Right kidney (tissue), 1 donor: ENCODE measurements at regions not wholly inside any gene's neighbourhood (a gene's known extent, or its start where the extent isn't known, plus 50 kb on each side); places are given as distances from the start of the nearest gene placed in this dataset.

Experiments used
- DNase-seq: peaks from one replicate; pipeline ENCODE4 v3.0.0-alpha.2; 2016

DNA sequence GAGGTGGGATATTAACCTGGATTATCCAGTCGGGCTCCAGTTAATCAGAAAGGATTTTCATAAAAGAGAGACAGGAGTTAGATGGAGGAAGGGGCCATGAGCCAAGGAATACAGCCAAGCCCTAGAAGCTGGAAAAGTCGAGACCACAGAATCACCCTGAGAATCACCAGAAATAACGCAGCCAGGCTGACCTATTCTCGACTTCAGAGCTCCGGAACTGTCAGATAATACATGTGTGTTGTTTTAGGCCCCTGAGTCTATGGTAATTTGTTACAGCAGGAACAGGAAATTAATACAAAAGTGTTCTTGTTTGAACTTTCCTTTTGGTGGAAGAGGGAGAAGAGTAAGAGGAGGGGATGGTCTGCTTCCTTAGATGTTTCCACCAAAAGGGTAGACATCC is 208.1 kb downstream of the JCAD start:
- DNase-seq = no peak

DNA sequence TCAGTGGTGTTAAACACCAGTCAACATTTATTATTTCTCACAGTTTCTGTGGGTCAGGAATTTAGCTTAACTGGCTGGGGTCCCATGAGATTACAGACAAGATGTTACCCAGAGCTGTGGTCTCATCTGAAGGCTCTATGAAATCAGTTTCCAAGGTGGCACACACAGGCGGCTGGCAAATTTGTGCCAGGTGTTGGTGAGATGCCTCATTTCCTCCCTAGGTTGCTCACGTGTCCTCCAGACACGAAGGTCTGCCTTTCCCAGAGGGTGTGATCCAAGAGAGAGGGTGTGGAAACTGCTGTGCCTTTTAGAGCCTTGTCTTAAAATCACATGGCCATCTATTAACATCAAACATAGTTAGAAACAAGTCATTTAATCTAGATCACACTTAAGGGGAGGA is 209.0 kb downstream of the JCAD start:
- no peak for DNase-seq

DNA sequence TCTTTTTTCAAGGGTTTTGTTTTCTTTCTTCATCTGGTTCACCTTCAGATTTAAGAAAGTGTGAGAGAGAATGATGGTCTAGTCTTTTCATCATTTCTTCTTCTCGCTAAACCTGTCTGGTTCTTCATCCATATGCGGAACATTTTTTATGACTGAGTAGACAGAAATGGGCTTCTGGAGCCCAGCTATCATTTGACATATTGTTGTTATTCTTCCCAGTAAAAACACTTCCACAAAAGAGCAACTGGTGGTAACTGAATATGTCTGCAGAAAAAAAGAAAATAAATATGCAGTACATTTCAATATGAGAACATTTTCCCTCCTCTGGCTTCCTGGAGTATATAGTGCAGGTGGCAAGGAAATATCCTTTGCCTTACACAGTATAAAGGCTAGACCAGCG is 209.5 kb downstream of the JCAD start:
- DNase-seq = no peak

DNA sequence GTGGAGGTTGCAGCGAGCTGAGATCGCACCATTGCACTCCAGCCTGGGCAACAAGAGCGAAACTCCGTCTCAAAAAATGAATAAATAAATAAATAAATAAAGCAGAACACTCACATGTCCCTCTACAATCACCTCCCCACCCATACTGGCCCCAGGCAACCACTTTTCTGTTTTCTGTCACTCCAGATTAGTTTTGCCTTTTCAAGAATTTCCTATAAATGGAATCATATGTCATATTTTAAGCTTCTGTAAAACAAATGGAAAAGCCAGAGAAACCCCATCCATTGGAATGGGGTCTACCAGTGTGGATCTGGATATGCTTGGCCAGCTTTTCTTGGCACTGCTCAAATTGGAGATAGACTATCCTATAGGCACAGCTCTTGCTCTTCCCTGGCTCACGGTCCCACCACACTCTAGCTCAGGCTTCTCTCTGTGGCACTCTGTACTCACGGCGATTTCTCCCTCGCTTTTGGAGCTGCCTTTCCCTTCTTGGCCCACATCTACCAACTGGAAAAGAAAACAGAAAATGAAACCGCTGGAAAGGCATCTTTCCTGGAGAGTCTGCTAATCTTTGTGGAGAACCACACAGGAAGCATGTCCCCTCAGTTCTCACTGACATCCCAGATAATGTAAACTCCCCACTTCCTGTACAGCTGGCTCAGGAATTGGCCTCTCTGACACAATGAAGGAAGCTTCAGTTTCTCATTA is 210.1 kb downstream of the JCAD start:
- peak; percentile 28 for DNase-seq

DNA sequence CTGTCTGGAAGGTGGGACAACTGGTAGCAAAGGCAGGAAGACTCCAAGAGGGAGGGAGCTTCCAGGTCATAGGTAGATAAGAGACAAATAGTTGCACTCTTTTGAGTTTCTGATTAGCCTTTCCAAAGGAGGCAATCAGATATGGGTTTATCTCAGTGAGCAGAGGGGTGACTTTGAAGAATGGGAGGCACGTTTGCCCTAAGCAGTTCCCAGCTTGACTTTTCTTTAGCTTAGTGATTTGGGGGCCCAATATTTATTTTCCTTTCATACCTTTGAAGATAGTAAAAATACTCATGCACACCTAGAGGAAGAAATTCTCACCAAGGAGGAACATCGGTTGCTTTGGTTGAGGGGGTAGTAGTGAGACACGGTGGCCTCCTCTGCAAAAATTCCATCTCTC is 212.1 kb upstream of the SVIL start:
- DNase-seq = no peak

DNA sequence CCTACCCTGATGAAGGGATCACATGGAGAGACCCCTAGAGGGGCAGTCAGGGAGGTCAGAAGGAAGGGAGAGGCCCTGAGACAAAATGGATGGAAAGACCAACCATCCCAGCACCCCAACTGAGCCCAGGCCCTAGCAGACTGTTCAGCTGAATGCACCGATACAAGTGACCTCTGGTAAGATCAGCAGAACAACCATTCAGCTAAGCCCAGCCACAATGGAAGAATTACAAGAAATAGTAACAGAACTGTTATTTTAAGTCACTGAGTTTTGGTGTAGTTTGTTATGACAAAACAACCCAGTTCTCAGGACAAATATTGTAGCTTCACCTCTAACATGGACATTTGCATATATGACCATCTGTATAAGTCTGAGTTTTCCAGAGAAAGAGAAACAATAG is 210.4 kb upstream of the SVIL start:
- no peak for DNase-seq

DNA sequence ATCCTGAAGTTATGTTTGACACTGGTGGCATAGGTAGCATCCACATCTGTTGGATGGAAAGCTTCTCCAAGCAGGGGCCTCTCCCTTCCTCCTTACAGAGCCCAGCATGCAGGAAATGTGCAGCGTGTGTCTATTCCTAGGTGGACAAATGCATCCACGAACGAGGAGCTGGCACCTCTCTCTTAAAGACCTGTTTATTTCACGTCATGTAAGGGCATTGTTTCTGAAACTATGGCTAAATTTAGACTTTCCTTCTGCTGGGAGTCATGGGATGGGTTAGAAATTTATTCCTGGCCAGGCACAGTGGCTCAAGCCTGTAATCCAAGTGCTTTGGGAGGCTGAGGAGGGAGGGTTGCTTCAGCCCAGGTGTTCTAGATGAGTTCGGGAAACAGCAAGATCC is 208.4 kb upstream of the SVIL start:
- DNase-seq = no peak

DNA sequence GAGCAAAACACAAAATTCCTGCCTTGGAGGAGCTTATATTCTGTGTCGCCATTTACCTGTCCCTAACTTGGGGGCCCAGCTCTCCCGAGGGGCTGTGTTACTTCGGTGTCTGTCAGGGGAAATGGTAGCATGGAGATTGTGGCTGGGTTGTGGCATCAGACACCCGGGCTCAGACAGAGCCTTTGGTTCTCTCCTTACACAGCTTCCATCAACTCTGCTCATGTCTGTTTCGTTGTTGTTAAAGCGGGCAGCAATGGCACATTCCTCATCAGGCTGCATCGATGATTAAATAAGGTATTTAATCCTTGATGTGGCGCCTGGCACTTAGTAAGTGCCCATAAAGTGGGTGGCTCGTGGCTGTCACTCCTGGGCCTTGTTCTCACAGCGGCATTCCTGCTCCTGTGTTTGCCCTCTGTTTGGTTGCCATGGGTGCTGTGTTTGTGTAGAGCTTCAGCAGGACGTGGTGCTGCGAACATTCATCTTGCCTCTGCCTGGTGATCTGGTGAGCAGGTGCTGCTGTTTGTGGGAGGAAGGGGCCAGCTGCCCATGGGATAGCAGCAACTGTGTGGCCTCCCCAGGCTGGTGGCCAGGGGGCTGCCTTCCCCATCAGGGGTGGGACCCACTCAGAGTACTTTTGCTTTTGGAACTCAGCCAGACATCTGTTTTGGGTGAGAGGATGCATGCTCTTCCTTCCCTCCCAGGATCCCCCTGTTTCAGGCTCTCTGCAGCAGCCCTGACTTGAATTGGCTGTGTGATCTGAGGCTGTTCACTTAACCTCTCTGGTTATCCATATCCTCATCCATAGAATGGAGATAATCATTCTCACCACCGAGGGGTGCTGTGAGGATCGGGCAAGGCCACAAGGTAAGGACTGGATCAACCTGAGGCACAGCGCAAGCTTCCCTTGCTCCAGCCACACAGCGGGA is 207.2 kb upstream of the SVIL start:
- DNase-seq = no peak

DNA sequence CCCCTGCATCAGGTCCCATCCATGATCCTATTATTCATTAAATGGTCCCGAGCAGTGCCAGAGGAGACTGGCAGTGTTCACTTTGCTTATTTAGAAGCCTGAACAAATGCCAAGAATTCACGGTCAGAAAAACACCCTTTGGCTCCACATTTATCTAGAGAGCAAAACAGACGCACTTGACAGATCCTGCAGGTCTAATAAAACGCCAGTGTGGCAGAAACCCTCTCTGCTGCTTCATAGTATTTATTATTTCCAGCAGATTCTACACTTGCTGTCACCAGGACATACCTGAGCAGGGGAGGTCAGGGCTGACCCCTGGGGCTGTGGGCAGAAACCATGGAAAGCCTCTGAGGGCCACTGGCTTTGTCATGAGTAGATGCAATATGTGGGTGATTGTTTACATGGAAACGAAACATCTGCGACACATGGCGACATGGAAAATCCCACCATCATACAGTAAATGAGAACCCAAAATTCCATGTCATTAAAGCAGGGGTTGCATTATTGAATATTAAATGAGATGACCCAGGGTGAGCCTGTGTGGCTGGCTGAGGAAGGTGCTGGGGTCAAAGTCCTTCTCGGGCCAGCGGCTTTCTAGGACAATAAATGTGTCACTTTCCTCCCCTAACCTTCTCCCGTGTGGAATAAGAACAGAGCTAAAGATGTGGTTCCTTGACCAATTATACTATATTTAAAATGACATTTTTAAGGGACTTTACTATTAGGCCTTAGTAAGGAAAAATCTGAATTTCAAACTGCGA is 205.9 kb upstream of the SVIL start:
- DNase-seq = no peak

DNA sequence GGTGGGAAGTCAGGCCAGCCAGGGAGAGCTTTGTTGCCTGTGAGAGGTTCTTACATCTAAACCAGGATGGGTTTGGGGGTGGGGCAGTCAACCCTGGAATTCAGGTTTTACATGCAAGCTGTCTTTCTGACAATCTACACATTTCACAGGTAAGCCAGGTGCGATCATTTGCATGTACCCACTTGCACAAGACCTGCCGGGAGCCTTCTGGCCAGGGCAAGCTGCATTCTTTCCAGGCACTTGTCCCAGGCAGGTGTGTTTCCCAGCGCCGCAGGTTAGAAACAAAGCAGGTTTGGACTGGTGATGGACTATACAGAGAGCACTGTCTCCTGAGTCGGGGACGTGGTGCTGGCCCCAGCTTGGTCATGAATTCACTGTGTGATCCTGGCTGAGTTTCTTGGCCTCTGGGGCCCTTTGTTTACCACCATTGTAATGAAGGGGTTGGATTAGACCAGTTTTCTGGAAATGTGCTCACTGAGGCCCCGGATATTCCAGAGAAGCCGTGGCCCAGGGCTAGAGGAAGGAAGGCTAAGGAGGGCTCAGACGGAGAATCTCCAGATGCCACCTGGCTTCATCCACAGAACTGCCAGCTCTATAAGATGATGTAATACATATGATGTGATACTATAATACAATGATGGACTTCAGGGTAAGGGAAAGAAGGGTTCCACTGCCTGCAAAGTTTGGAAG is 205.2 kb upstream of the SVIL start:
- DNase-seq = no peak

DNA sequence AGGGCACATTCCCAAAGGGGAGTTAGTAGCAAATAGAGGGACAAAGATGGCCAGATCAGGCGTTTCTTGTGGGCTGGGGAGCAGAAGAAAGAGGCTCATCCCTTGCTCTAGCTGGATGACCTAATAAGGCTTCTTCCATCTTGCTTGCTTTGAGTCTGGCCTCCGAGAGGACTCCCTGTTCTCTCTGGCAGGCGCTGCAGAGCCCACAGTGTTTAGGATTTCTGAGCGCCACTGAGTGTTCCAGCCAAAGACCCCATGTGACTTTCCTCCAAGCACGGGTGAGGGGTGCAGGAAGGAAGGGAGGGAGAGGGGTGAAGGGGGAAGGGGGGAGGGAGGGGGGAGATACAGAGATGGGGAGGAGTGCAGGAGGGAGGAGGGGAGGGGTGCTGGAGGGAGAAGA is 203.8 kb upstream of the SVIL start:
- no peak for DNase-seq

DNA sequence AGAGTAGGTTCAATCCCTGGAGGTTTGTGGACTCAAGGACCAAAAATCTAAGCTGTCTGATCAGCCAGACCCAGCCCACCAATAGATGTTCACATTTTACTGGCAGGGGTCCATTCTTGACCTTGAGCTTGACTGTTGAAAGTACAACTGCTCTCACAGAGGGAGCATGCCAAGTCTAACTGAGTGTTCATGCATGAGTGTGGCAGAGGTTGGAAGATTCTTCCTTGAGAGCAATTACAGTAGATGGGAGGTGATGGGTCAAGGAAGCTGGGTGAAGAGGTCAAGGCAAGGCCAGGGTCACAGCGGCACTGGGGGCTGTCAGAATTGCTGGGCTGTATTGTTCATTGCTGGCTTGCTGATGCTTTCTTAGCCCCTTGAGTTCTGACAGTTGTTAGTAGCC is 202.8 kb upstream of the SVIL start:
- DNase-seq = no peak

DNA sequence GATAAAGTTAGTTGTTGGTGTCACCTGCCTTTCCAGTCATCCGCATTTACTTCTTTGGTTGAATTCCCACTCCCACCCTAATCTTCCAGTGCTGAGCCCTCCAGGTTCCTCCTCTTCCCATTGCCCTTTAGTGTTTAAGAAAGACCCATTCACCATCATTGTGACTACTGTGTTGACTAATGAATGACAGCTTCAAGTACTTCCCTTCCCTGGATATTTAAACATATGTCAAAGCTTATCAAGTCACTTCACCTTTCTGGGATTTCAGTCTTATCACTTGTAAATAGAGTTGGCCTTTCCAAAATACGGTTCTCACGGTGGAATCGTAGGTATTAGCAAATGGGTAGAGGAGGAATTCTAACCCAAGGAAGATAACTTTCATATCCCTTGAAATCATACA is 201.6 kb upstream of the SVIL start:
- no peak for DNase-seq

DNA sequence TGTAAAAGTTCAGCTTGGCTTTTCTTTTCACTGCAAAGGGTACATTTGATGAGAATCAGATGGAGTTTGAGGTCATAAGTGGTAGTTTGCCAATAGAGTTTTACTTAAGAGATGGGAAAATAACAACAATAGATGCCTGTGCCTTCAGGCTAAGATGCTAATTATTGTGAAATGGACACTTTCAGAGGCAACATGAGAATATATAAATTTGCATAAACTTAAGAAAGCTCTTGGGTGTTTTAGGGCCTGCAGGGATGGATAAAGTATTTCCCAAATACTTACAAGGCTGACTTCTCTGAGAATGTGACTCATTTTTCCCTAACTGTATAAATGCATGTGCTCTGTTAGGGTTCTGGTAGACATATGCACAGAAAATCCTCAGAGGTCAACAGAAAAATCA is 200.3 kb upstream of the SVIL start:
- no peak for DNase-seq

DNA sequence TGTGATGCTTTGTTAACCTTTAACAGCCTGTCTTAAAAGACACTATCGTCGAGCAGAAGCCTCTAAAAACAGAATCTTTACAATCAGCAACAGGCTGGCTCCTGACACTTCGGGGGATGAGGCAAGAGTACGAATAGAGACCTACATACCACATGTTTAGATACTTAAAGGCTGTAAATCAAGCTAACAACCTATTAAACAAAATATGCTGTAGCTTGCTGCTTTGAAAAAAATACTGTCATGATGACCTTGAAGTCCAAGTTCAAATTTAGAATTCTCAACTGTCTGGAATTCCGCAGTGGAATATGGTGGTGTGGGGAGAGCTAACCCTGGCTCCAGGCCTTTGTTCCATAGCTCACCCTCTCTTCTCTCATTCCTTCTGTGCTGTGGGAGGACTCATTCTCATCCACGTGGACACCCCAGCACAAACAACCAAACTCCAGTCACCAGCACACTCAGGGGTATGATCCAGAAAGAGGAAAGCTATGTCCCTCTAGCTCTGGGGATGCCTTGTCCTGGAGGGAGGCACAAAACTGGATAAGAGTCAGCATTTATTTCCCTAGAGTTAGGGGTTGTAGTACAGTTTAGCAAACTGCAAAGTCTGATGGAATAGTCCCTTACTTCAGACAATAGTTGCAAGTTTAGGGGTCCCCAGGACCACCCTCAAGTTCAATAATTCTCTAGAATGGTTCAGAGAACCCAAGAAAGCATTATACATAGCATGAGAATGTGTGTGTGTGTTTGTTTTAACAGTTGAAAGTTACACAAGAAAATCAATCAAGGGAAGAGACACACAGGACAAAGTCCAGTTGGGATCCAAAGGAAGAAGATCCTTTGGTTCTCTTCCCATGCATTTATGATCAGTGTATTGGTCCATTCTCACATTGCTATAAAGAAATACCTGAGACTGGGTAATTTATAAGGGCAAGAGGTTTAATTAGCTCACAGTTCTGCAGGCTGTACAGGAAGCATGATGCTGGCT is 196.1 kb upstream of the SVIL start:
- no peak for DNase-seq

DNA sequence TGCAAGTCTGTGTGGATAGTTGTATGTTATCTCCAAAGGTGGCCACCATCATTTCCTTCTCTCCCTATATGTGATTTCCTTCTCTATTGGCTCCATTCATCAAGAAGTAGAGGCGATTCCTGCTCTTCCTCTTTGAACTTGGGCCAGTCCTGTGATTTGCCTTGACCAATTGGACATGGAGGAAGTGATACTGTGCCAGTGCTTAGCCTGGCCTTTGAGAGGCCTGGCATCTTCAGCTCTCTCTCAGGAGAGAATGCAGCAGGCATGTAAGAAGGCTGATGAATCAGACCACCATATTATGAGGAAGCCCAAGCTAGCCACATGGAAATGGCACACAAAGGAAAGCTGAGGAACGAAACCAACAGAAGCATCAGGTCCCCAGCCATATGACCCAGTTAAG is 195.0 kb upstream of the SVIL start:
- no peak for DNase-seq

DNA sequence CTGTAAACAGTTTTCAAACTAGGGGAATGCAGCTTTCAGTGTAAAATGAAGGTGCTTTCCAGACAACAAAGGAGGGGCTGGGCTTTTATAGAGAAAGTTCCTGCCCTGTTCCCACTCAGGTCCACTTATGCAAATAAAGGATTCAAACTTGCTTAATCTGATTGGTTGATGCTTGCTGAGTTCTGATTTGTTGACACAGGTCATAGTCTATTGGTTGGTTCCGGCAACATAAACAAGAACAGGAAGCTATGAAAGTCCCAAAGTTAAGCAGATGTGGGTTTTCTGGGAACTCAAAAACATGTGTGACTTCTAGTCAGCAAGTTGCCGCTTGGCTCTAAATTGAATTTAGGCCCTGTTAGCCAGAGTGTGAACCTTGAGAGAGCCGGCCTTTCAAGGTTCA is 194.2 kb upstream of the SVIL start:
- DNase-seq = no peak

DNA sequence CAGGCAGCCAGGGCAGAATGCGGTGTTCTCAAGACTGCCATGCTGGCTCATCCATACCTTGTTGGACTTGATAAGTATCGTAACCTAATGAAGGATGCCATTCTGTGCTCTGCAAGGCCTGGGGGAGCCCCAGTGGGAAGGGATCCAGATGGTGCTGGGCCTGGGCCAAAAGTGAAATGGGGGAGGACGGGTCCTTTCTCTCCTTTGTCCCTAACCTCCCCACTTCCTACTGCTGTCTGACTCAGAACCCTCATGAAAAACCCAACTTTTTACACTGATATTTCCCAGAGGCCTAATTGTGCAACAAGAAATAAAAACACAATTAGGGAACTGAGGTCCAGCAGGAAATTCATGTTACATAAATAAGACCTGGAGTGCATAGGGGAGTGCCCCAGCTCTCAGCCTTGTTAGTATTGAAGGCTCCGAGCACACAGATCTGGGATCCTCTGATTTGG is 193.7 kb upstream of the SVIL start:
- no peak for DNase-seq

DNA sequence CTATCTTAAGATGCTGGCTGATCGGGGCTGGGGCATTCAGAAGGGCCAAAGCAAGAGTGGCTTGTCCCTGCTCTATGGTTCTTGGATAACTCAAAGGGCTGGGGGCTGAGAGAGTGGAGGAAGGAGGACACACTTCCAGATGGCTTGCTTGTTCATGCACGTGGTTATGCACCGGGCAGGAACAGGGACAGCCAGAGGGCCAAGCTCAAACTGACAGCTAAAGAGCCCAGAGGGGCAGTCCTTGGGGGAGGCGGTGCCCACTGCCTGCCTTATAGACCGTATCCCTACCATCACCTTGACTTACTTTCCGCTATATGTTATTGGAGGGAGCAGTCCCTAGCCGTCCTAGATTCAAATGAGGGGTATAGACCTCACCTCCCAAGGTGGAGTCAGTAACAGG is 192.7 kb upstream of the SVIL start:
- no peak for DNase-seq

DNA sequence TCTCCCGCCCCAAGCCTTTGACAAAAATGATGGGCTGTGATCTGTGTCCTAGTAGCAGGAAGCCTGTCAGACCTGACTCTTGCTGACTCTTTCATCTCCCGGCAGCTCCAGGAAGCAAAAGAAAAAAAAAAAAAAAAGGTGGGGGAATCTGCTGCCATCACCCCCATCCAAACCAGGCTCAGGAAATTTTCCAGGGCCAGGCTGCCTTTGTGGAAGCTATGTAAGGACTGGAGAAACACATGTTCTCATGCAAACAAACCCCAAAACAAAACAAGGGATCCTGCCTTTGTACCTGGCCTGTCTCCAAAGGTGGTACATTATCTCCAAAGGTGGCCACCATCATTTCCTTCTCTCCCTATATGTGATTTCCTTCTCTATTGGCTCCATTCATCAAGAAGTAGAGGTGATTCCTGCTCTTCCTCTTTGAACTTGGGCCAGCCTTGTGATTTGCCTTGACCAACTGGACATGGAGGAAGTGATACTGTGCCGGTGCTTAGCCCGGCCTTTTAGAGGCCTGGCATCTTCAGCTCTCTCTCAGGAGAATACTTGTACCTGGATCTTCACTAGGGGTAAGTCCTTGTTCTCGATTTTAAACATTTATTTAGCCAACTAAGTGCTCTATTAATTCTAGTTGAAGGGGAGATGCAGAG is 192.2 kb upstream of the SVIL start:
- no peak for DNase-seq

DNA sequence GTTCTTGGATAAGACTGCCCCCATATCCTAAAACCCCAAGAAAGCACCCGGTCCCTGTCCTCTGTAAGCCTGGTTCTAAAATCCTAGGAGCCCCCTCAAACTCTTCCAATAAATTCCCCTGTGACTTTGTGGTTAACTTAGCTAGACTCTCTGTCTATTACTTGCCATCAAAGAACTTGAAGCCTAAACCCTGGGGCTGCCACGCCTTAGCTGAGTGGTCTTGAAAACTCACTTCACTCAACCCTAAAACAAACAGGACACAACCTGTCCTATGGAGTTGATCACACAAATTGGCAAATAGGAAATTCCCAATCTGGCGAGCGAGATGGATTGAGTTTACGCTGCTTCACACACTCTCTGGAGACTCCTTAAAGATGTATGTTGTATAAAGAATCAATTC is 191.4 kb upstream of the SVIL start:
- DNase-seq = no peak
